HL-60/S4 treated with retinoic acid at 250 ng/mL for 4 days and 3 days (cell line): ENCODE measurements at regions not wholly inside any gene's neighbourhood (a gene's known extent, or its start where the extent isn't known, plus 50 kb on each side); places are given as distances from the start of the nearest gene placed in this dataset.
"Not testable (repeated sequence)": the region's sequence is repeated elsewhere in the genome, so short reads cannot be mapped to it uniquely, and the experiment has no call there.

Experiments
- in situ Hi-C: fragments of 300-500 bp; cut with MboI; formaldehyde crosslinking; loops from 2 replicates; pipeline ENCODE4 v1.7.0; 2022; ENCODE audit warnings: low sequenced_read_pairs

GRCh38 chr9:90460220-90460619 is 182.4 kb downstream of the DIRAS2 start:
- in situ Hi-C loops = no loop called here

DNA sequence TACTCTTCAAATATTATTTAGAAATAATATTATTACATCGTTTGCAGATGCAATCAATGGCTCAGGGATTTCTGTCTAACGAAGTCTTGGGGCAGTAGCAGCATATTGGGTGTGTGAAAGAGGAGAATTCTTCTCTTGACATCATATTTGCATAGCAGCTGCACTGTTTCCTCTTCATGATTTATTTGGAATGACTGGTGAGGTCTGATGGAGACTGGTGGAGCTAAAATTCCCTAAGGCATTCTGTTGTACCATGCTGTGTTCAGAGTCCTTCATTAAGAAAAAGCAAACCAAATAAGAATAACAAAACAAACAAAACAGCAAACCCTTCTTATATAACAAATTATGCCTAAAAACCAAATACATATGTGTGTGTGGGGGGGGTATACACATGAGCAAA is 177.6 kb downstream of the DIRAS2 start:
- in situ Hi-C loops = no loop called here

GRCh38 chr9:90466441-90466840 is 176.2 kb downstream of the DIRAS2 start:
- in situ Hi-C loops = no loop called here

DNA sequence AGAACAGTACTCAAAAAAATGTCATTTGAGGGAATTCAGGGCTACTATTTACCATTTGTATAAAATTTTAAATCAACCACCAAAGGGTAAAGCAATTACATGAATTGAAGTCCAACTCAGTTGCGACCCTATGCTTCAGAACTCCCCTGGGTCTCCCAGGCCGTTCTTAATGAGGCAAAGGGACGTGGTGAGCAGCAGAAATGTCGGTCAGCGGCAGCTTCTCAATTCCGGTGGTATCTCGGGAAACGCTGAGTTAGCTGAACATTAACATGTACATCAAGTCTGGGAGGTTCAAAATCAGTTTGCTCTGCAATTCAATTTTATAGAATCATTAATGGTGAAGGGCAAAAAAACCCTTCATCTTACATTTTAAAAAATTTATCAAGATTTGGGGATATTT is 173.2 kb downstream of the DIRAS2 start:
- in situ Hi-C loops = no loop called here

DNA sequence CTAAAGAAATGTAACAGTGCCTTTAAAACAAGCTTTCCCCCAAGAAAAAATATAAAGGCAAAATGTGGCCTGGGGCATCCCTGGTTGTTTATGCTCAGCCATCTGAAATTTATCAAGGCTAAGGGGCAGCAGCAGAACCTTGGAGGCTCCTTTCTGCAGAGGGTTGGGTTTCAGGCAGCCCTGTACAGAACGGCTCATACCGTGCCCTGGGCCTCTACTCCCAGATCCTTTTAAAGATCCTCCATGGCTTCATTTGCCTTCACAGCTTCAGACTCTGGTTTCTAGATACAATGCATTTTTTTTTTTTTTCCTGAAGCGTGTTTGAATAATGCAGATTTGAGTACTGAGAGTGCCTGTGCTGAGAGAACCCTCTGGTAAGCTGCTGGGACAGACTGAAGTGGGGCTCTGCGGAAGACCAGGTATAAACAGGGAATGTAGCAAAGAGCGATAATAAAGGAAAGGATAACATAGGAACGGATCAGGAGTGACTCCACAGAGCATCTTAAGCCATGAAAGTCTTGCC is 172.7 kb downstream of the DIRAS2 start:
- in situ Hi-C loops = no loop called here

DNA sequence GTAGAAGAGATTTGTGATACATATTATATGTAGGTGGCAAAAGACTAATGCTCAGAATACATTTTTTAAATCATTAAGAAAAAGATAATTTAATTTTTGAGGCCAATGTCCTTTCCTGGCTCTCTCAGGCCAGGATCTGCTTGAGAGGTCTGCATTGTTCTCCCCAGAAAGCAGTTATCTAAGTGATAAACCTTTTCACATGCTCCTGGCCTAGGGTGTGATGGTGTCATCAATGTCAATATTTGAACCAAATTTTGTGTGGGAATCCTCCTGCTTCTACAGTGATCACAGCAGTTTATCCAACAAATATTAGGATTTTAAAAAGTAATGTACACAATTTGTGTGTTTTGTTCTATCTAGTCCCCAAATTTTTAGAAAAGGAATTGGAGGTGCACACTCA is 166.6 kb downstream of the DIRAS2 start:
- in situ Hi-C loops = no loop called here

DNA sequence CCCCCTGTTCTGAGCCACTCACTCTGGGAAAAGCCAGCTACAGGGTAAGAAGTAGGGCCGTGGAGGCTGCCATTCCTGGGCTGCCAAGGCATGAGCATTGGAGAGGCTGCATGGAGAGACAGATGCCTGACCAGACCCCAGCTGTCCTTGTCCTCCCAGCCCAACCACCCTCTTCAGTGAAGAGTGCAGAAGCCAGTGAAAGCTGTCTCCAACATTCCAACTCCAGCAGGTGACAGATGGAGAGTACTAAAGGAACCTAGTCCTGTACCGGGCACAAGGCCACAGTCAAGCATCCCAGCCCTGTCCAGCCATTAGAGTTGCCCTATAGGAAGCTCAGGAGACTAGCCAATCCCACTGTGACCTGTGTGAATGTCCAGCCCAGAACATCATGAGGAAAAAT is 165.1 kb downstream of the DIRAS2 start:
- in situ Hi-C loops = no loop called here

- in situ Hi-C loops = no loop called here
These were observed 163.8 kb downstream of the DIRAS2 start for GRCh38 chr9:90478821-90479220.

DNA sequence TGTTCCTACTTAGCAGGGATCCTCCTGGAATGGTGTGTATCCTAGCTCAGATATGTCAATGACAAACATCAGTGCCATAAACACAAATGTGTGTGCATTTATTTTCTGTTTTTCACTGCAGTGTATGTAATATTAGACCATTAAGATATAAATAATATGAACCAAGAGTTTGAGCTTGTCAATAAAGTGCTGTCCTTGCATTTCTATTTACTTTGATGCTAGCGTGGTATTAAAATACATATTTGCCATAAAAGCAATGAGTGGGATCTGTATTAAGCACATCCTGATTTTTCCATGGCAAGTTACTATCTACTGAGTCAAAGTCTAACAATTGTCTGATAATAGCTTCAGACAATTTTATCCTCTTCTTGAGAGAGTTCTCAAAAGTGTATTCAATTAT is 157.6 kb downstream of the DIRAS2 start:
- in situ Hi-C loops = no loop called here

- in situ Hi-C loops = no loop called here
These were observed 153.6 kb downstream of the DIRAS2 start for GRCh38 chr9:90489066-90489465.

DNA sequence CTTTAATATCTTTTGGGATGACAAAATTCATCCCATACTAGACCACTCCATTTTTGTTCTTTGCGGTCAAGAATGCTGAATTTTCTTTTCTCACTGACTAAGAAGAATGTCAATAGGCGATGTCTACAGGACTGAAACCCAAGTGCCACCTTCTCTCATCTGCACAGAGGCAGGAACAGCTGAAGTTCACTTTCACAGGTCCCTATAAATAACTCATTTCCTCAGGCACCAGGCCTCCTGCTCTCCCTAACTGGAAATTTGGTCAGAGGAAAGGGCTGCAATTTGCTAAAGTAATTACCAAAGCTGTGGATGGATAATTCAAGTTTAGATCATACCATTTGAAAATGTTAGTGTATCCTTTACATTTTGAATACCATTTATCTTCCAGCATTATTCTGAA is 142.9 kb downstream of the DIRAS2 start:
- in situ Hi-C loops = no loop called here

DNA sequence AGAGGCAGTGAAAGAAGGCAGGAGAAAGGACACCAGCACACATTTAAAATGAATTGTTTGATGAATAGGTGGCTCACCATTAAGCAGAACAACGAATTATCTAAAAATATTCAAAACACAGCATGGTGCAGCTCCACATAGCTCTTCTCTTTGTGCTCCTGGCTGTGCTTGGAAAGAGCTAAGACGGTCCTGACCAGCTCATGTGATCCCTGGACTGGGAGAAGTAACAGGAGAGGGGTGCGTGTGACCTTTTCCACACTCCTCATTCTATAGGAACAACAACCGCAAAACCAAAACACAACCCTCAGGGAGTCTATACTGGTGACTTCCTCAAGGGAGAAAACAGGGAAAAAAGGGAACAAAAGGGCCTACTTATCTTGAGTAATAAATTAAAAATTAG is 140.5 kb downstream of the DIRAS2 start:
- in situ Hi-C loops = no loop called here

GRCh38 chr9:90504486-90504885 is 138.1 kb downstream of the DIRAS2 start:
- in situ Hi-C loops = no loop called here

- in situ Hi-C loops = no loop called here
These were observed 136.9 kb downstream of the DIRAS2 start for GRCh38 chr9:90505695-90506094.

- in situ Hi-C loops = not testable (repeated sequence)
These were observed 136.2 kb downstream of the DIRAS2 start for GRCh38 chr9:90506402-90506801.

DNA sequence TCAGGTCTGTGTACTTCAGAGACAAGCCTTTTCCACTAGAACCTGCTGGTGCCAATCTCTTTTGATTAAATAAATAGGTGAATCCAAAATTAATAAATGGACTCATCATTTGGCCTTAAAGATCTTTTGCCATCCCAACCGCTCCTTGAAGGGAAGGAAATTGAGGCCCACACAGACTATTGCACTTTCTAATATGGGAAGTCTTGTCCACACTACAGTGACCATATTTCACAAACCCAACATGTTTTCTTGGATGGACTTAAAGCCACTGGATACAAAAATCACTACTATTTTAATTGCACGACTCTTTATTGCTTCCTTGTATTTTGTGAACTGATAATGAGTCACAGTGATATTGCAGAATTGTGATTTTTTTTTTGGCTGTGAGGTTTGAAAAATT is 135.0 kb downstream of the DIRAS2 start:
- in situ Hi-C loops = no loop called here

DNA sequence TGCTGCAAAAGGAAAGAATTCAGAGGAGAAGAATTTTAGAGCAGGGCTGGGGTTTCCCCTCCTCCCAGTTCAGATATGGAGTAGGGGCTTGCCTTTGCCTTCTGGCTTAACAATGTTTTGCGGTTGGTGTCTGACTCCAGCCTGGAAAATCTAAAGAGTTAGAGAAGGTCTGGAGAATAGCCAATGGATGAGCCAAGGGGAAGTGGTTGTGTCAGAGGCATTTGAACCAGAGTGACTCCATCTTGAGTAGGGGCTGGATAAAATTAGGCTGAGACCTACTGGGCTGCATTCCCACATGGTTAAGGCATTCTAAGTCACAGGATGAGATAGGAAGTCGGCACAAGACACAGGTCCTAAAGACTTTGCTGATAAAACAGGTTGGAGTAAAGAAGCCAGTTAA is 133.7 kb downstream of the DIRAS2 start:
- in situ Hi-C loops = no loop called here

DNA sequence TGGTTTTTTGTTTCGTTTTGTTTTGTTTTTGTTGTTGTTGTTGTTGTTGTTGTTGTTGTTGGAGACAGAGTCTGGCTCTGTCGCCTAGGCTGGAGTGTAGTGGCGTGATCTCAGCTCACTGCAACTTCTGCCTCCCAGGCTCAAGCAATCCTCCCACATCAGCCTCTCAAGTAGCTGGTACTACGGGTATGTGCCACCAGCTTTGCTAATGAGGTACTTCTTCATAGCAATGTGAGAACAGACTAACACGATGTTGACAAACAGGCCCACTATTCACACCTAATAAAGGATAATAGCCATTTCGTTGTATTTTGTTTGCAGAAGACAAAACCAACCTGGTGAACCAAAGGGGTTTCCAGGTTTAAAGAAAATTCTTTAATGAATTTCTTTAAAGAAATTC is 130.9 kb downstream of the DIRAS2 start:
- in situ Hi-C loops = no loop called here

GRCh38 chr9:90514877-90515276 is 127.7 kb downstream of the DIRAS2 start:
- in situ Hi-C loops = no loop called here

DNA sequence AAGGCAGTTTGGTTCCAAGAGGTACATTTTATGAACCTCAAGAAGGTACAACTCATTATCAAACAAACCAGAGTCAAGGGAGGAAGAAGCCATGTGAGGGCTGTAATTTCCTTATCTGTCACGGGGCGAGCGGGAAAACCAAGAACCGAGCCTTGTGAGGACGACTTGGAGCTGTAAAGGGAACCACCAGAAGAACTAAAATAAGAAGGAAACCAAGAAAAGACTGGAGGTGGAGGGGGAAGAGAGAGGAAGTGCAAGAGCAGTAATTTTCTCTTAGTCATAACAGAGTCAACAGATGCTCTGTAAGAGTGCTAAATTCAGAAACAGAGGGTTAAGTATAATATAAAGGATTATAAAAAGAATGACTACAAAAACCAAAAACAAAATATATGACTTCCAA is 127.1 kb downstream of the DIRAS2 start:
- in situ Hi-C loops = no loop called here

GRCh38 chr9:90517103-90517502 is 125.5 kb downstream of the DIRAS2 start:
- in situ Hi-C loops = no loop called here

DNA sequence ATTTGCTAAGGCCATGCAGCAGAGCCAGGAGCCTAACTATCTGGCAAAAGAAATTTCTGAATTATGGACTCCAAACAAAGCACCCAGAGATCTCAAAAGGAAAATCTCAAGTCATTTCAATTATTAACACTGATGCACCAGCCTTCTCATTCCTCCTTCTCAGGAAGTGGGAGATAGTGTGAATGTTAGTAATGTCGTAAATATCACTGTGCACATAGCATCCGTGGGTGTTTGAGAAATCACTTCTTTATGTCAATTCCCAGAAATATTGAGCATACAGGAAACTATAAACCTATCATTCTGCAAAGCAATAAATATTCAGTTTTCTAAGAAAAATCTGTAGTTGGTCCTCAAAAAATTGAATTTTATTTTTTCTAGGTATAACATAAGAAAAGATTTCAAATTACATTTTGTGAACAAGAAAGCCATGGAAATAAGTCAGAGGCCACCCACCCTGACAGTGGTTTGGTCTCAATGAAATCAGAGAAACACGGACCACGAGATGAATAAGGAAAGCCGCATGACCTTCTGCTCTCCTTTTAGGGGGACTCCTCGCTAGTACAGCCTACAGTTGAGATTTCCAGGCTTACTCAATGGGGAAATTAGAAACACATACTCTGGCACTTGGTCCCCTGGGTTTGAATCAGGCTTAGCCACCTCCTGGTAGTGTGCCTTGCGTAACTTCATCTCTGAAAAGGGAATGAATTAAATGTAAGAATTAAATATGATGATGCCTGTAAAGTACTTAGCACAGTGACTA is 120.6 kb downstream of the DIRAS2 start:
- in situ Hi-C loops = no loop called here

GRCh38 chr9:90523958-90524357 is 118.7 kb downstream of the DIRAS2 start:
- in situ Hi-C loops = no loop called here
